ENCODE measurements at regions not wholly inside any gene's neighbourhood (a gene's known extent, or its start where the extent isn't known, plus 50 kb on each side); places are given as distances from the start of the nearest gene placed in this dataset.

DNA sequence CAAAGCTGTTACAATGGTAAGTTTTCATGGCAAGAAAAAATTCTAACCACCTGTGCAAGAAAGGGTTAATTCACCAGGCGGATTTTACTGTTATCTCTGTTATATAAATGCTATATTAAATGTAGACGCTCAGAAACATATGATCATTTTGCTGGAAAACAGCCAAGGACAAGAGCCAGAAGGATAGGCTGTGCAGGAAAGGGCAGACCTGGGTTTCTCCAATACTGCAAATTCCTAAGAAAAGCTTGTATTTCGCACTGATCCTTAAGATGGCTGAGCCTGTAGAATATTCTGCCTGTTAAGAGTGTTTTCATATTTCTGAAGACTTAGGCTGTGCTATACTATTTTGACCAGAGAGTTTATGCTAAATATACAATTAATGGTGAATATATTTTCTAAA is 564.1 kb upstream of the KCND2 start:
- H3K4me1 ChIP-seq (ENCODE audit: low read length), result no peaks in the 10 kb centered on the region
- no peak overlapping the region for H3K27ac ChIP-seq (ENCODE audit: low read length)
- H3K4me2 ChIP-seq (ENCODE audit: low read depth, low read length, poor library complexity, severe bottlenecking), result no peak overlapping the region
- no peaks in the 10 kb centered on the region for H3K79me2 ChIP-seq (ENCODE audit: low read length)
- no peaks in the 10 kb centered on the region for H4K20me1 ChIP-seq (ENCODE audit: insufficient read depth, low read depth, low read length)
- no peak for DNase-seq
- no peaks in the 10 kb centered on the region for H3K27me3 ChIP-seq (ENCODE audit: low read length)
- H3K4me3 ChIP-seq (ENCODE audit: low read length), result no peak overlapping the region
- H2AFZ ChIP-seq (ENCODE audit: low read length), result no peak overlapping the region
- peaks cover 18% of the 10 kb centered on the region for H3K9me3 ChIP-seq (ENCODE audit: low read length)
- H3K36me3 ChIP-seq (ENCODE audit: insufficient read depth, low read length), result no peaks in the 10 kb centered on the region
- no peak overlapping the region for H3K9ac ChIP-seq (ENCODE audit: low read length)
- no peaks in the 10 kb centered on the region for H3K9me2 ChIP-seq (replicated peaks; ENCODE audit: insufficient read depth, low read length)

DNA sequence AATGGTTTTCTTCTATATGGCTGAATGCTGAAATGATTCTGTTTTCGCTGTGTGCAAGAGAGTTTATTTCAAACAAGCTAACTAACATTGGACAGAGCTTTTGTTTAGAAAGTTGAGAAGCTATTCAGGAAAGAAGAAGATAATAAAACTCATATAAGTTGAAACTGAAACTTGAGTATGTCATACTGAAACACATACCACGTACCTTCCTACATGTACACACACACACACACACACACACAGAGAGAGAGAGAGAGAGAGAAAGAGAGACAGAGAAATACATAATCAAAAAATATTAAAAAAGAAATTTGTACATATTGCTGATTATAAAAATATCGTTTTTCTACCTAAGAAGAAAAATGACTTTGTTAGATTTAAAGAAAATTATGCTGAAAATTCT is 561.9 kb upstream of the KCND2 start:
- no peaks in the 10 kb centered on the region for H3K27me3 ChIP-seq (ENCODE audit: low read length)
- H3K36me3 ChIP-seq (ENCODE audit: insufficient read depth, low read length), result no peaks in the 10 kb centered on the region
- H3K4me3 ChIP-seq (ENCODE audit: low read length), result no peak overlapping the region
- peaks cover 17% of the 10 kb centered on the region for H3K9me3 ChIP-seq (ENCODE audit: low read length)
- H3K27ac ChIP-seq (ENCODE audit: low read length), result no peak overlapping the region
- H3K9ac ChIP-seq (ENCODE audit: low read length), result no peak overlapping the region
- H3K4me2 ChIP-seq (ENCODE audit: low read depth, low read length, poor library complexity, severe bottlenecking), result no peak overlapping the region
- no peaks in the 10 kb centered on the region for H3K4me1 ChIP-seq (ENCODE audit: low read length)
- no peaks in the 10 kb centered on the region for H3K79me2 ChIP-seq (ENCODE audit: low read length)
- no peaks in the 10 kb centered on the region for H4K20me1 ChIP-seq (ENCODE audit: insufficient read depth, low read depth, low read length)
- H2AFZ ChIP-seq (ENCODE audit: low read length), result no peak overlapping the region
- no peak for DNase-seq
- H3K9me2 ChIP-seq (replicated peaks; ENCODE audit: insufficient read depth, low read length), result no peaks in the 10 kb centered on the region

DNA sequence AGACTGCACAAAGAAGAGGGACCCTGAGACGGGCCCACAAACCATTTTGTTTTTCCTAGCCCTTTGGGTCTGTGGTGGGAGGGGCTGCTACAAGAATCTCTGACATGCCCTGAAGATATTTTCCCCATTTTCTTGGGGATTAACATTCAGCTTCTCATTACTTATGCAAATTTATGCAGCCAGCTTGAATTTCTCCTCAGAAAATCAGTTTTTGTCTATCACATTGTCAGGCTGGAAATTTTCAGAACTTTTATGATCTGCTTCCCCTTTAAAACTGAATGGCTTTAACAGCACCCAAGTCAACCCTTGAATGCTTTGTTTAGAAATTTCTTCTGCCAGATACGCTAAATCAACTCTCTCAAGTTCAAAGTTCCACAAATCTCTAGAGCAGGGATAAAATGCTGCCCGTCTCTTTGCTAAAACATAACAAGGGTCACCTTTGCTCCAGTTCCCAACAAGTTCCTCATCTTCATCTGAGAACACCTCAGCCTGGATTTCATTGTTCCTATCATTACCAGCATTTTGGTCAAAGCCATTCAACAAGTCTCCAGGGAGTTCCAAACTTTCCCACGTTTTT is 560.0 kb upstream of the KCND2 start:
- Histone ChIP-seq H3K27ac (ENCODE audit: low read length) (no peak overlapping the region), H3K4me3 (ENCODE audit: low read length) (no peak overlapping the region), H4K20me1 (ENCODE audit: insufficient read depth, low read depth, low read length) (no peaks in the 10 kb centered on the region), H3K9me3 (ENCODE audit: low read length) (peaks cover 21% of the 10 kb centered on the region), H3K36me3 (ENCODE audit: insufficient read depth, low read length) (no peaks in the 10 kb centered on the region), H3K79me2 (ENCODE audit: low read length) (no peaks in the 10 kb centered on the region), H3K4me2 (ENCODE audit: low read depth, low read length, poor library complexity, severe bottlenecking) (no peak overlapping the region), H3K9ac (ENCODE audit: low read length) (no peak overlapping the region), H3K9me2 (replicated peaks; ENCODE audit: insufficient read depth, low read length) (no peaks in the 10 kb centered on the region), H3K27me3 (ENCODE audit: low read length) (no peaks in the 10 kb centered on the region), H3K4me1 (ENCODE audit: low read length) (no peaks in the 10 kb centered on the region), H2AFZ (ENCODE audit: low read length) (no peak overlapping the region)
- DNase-seq, result no peak

DNA sequence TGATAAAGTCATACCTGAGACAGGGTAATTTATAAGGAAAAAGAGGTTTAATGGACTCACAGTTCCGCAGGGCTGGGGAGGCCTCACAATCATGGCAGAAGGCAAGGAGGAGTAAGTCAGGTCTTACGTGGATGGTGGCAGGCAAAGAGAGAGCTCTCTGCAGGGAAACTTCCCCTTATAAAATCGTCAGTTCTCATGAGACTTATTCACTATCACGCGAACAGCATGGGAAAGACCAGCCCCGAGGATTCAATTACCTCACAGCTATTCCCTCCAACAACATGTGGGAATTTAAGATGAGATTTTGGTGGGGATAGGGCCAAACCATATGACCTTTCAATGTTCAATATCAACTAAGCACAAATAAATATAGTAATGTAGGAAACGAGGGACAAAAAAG is 559.4 kb upstream of the KCND2 start:
- Histone ChIP-seq H3K79me2 (ENCODE audit: low read length) (no peaks in the 10 kb centered on the region), H3K9ac (ENCODE audit: low read length) (no peak overlapping the region), H3K9me2 (replicated peaks; ENCODE audit: insufficient read depth, low read length) (no peaks in the 10 kb centered on the region), H3K4me2 (ENCODE audit: low read depth, low read length, poor library complexity, severe bottlenecking) (no peak overlapping the region), H3K9me3 (ENCODE audit: low read length) (peaks cover 24% of the 10 kb centered on the region), H3K27me3 (ENCODE audit: low read length) (no peaks in the 10 kb centered on the region), H3K4me1 (ENCODE audit: low read length) (no peaks in the 10 kb centered on the region), H3K4me3 (ENCODE audit: low read length) (no peak overlapping the region), H2AFZ (ENCODE audit: low read length) (no peak overlapping the region), H3K27ac (ENCODE audit: low read length) (no peak overlapping the region), H4K20me1 (ENCODE audit: insufficient read depth, low read depth, low read length) (no peaks in the 10 kb centered on the region), H3K36me3 (ENCODE audit: insufficient read depth, low read length) (no peaks in the 10 kb centered on the region)
- DNase-seq, result no peak

DNA sequence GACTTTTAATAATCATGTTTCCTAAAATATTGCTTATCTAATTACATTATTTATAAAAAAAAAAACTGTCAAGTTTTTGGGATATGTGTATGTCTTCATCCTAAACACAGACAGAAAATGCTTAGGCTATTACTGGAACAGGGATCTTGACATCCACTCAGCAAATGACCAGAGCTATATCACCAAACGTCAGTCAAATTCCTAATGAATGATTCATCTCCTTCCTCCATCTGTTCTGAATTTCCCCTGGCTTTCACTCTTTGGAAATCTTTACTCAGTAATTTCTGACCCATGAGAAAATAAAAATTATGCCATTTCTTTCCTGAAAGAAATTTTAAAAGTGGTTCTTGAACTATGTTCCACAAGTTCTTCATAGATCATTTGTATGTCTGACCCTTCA is 552.4 kb upstream of the KCND2 start:
- Histone ChIP-seq H3K4me2 (ENCODE audit: low read depth, low read length, poor library complexity, severe bottlenecking) (no peak overlapping the region), H3K27ac (ENCODE audit: low read length) (no peak overlapping the region), H3K79me2 (ENCODE audit: low read length) (no peaks in the 10 kb centered on the region), H3K9me2 (replicated peaks; ENCODE audit: insufficient read depth, low read length) (no peaks in the 10 kb centered on the region), H2AFZ (ENCODE audit: low read length) (no peak overlapping the region), H3K27me3 (ENCODE audit: low read length) (no peaks in the 10 kb centered on the region), H3K9ac (ENCODE audit: low read length) (no peak overlapping the region), H3K4me1 (ENCODE audit: low read length) (no peaks in the 10 kb centered on the region), H3K9me3 (ENCODE audit: low read length) (peaks cover 19% of the 10 kb centered on the region; the same call in 1 of the 2 replicates), H3K4me3 (ENCODE audit: low read length) (no peak overlapping the region), H4K20me1 (ENCODE audit: insufficient read depth, low read depth, low read length) (no peaks in the 10 kb centered on the region), H3K36me3 (ENCODE audit: insufficient read depth, low read length) (no peaks in the 10 kb centered on the region)
- no peak for DNase-seq

DNA sequence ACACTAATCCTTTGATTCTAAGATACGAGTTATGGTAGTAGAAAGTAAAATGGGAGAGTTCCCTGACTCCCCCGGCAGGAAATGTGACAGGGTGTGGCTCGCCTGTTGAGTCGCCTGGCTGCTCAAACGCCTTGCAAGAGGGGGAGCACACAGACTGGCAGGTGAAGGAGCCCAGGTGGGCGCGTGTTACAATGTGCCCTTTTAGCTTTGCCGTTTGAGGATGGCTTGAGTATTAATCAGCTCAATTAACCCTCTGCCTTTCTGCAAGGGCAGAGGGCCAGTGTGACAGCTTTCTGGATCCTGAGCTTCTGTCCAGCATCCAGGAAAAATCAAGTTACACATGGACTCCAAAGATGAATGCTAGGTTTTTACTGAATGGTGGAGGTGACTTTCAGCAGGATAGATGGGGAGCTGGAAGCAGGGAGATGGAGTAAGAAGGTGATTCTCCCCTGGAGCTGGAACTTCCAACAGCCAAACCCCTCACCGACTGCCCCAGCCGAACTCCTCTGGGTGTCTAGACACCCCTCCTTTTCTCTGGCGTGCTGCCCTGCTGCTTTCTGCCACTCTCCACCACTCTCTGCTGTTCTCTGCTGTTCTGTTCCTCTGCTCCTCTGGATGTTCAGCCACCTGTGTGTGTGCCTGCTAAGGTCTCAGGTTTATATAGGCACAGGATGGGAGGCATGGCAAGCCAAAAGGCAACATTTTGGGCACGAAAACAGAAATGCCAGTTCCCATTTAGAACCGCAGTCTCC is 548.8 kb upstream of the KCND2 start:
- Histone ChIP-seq H3K4me3 (ENCODE audit: low read length) (no peak overlapping the region), H3K9me3 (ENCODE audit: low read length) (peaks cover 13% of the 10 kb centered on the region; the same call in 1 of the 2 replicates), H3K4me2 (ENCODE audit: low read depth, low read length, poor library complexity, severe bottlenecking) (no peak overlapping the region), H3K27me3 (ENCODE audit: low read length) (no peaks in the 10 kb centered on the region), H4K20me1 (ENCODE audit: insufficient read depth, low read depth, low read length) (no peaks in the 10 kb centered on the region), H3K4me1 (ENCODE audit: low read length) (no peaks in the 10 kb centered on the region), H3K27ac (ENCODE audit: low read length) (no peak overlapping the region), H3K9ac (ENCODE audit: low read length) (no peak overlapping the region), H2AFZ (ENCODE audit: low read length) (no peak overlapping the region), H3K9me2 (replicated peaks; ENCODE audit: insufficient read depth, low read length) (no peaks in the 10 kb centered on the region), H3K79me2 (ENCODE audit: low read length) (no peaks in the 10 kb centered on the region), H3K36me3 (ENCODE audit: insufficient read depth, low read length) (no peaks in the 10 kb centered on the region)
- DNase-seq, result no peak

DNA sequence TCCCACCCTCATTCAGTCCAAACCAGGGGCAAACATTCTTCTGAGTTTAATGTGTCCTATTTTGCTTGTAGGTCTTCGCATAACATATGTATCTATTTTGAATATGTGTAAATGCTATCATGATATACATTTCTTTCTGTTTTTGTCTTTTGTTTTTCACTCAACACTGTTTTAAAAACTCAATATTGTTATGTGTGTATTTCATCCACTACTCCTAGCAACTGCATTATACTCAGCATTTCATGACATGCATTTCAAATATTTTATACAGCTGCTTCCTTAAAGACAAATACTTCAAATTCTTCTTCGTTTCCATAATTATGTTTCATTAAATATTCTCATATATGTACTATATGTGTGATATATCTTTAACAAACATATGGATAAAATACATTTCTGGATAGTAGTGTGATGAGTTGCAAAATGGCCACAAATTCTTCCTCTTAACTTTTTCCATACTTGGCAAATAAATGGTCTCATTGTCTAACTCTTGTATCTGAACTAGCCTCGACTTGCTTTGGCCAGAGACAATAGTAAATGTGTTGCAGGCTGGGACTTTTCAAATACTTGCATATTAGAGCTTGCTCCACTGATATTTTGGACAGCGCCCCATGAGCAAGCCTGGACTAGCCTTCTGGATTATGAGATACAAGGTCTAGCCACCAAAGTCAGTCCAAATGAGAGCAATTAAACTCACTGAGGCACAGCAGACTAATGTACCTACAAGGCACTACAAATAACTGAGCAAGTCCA is 539.7 kb upstream of the KCND2 start:
- Histone ChIP-seq H3K27ac (ENCODE audit: low read length) (no peak overlapping the region), H4K20me1 (ENCODE audit: insufficient read depth, low read depth, low read length) (no peaks in the 10 kb centered on the region), H2AFZ (ENCODE audit: low read length) (no peak overlapping the region), H3K9ac (ENCODE audit: low read length) (no peak overlapping the region), H3K4me2 (ENCODE audit: low read depth, low read length, poor library complexity, severe bottlenecking) (no peak overlapping the region), H3K9me3 (ENCODE audit: low read length) (peaks cover 22% of the 10 kb centered on the region), H3K4me1 (ENCODE audit: low read length) (no peaks in the 10 kb centered on the region), H3K36me3 (ENCODE audit: insufficient read depth, low read length) (no peaks in the 10 kb centered on the region), H3K79me2 (ENCODE audit: low read length) (no peaks in the 10 kb centered on the region), H3K4me3 (ENCODE audit: low read length) (no peak overlapping the region), H3K27me3 (ENCODE audit: low read length) (no peaks in the 10 kb centered on the region), H3K9me2 (replicated peaks; ENCODE audit: insufficient read depth, low read length) (no peaks in the 10 kb centered on the region)
- DNase-seq, result no peak

DNA sequence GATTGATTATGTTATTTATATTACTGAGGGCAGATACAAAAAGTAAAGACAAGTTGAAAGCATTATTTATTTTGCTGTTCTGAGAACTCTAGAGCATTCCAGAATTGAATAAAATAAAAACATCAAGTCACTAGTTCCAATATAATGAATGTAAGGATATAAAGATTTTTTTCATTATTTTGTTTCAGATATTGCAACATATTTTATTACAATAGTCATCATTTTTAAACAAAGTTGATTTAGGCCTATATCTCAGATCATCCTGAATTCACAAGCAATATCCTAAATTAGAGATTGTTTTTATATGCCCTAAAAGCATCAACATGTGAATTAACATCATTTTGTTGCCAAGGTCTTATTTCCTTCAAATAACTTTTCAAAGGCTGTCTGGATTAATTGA is 535.6 kb upstream of the KCND2 start:
- Histone ChIP-seq H3K9ac (ENCODE audit: low read length) (no peak overlapping the region), H3K36me3 (ENCODE audit: insufficient read depth, low read length) (no peaks in the 10 kb centered on the region), H3K4me2 (ENCODE audit: low read depth, low read length, poor library complexity, severe bottlenecking) (no peak overlapping the region), H3K27me3 (ENCODE audit: low read length) (no peaks in the 10 kb centered on the region), H3K9me3 (ENCODE audit: low read length) (peaks cover 23% of the 10 kb centered on the region), H2AFZ (ENCODE audit: low read length) (no peak overlapping the region), H3K4me1 (ENCODE audit: low read length) (no peaks in the 10 kb centered on the region), H3K79me2 (ENCODE audit: low read length) (no peaks in the 10 kb centered on the region), H3K4me3 (ENCODE audit: low read length) (no peak overlapping the region), H3K9me2 (replicated peaks; ENCODE audit: insufficient read depth, low read length) (no peaks in the 10 kb centered on the region), H3K27ac (ENCODE audit: low read length) (no peak overlapping the region), H4K20me1 (ENCODE audit: insufficient read depth, low read depth, low read length) (no peaks in the 10 kb centered on the region)
- no peak for DNase-seq
